ENCODE measurements at regions not wholly inside any gene's neighbourhood (a gene's known extent, or its start where the extent isn't known, plus 50 kb on each side); places are given as distances from the start of the nearest gene placed in this dataset.

- no peak for DNase-seq (ENCODE audit: low spot score)
- H3K27ac ChIP-seq (ENCODE audit: low read depth in 1 of 2, low read length in 2 of 2), result no peak overlapping the region
- H3K4me3 ChIP-seq (ENCODE audit: low read depth in 1 of 3, low read length in 3 of 3), result no peak overlapping the region
- no peaks in the 10 kb centered on the region for H3K36me3 ChIP-seq (ENCODE audit: control insufficient read depth in 4 of 4, insufficient read depth in 3 of 4, low read depth in 1 of 4, low read length in 3 of 4)
- H3K9me3 ChIP-seq (ENCODE audit: control insufficient read depth in 4 of 4, low read length in 3 of 4), result no peaks in the 10 kb centered on the region
- peaks cover 0 to 4% (median 0%) of the 10 kb centered on the region in 4 donors for H3K27me3 ChIP-seq (ENCODE audit: control insufficient read depth in 4 of 4, insufficient read depth in 4 of 4, low read length in 3 of 4)
- H3K4me1 ChIP-seq (ENCODE audit: control insufficient read depth in 4 of 4, insufficient read depth in 4 of 4, low read length in 3 of 4), result no peaks in the 10 kb centered on the region
- no peak overlapping the region for H3K9ac ChIP-seq (ENCODE audit: low read depth in 1 of 2, low read length in 2 of 2)
- 90% methylated on average over 3 of the region's 3 CpGs for WGBS
- TF ChIP-seq YY1 (IDR thresholded peaks at IDR 0.05) (no peak), RXRA (IDR thresholded peaks at IDR 0.05) (no peak)
These were observed 87.8 kb upstream of the SLCO3A1 start for GRCh38 chr15:91765660-91766059.

GRCh38 chr15:91769476-91769875, 84.0 kb upstream of the SLCO3A1 start:
- DNase-seq (ENCODE audit: low spot score), result no peak
- Histone ChIP-seq H3K27ac (ENCODE audit: low read depth in 1 of 2, low read length in 2 of 2) (no peak overlapping the region), H3K4me3 (ENCODE audit: low read depth in 1 of 3, low read length in 3 of 3) (no peak overlapping the region), H3K36me3 (ENCODE audit: control insufficient read depth in 4 of 4, insufficient read depth in 3 of 4, low read depth in 1 of 4, low read length in 3 of 4) (no peaks in the 10 kb centered on the region), H3K9ac (ENCODE audit: low read depth in 1 of 2, low read length in 2 of 2) (no peak overlapping the region), H3K4me1 (ENCODE audit: control insufficient read depth in 4 of 4, insufficient read depth in 4 of 4, low read length in 3 of 4) (no peaks in the 10 kb centered on the region), H3K27me3 (ENCODE audit: control insufficient read depth in 4 of 4, insufficient read depth in 4 of 4, low read length in 3 of 4) (peaks cover 0 to 4% (median 1%) of the 10 kb centered on the region in 4 donors), H3K9me3 (ENCODE audit: control insufficient read depth in 4 of 4, low read length in 3 of 4) (no peaks in the 10 kb centered on the region)
- TF ChIP-seq JUND (IDR thresholded peaks at IDR 0.05), result no peak
- no peak for TF ChIP-seq FOXA2 (IDR thresholded peaks at IDR 0.05)
- TF ChIP-seq, protein P1, sequence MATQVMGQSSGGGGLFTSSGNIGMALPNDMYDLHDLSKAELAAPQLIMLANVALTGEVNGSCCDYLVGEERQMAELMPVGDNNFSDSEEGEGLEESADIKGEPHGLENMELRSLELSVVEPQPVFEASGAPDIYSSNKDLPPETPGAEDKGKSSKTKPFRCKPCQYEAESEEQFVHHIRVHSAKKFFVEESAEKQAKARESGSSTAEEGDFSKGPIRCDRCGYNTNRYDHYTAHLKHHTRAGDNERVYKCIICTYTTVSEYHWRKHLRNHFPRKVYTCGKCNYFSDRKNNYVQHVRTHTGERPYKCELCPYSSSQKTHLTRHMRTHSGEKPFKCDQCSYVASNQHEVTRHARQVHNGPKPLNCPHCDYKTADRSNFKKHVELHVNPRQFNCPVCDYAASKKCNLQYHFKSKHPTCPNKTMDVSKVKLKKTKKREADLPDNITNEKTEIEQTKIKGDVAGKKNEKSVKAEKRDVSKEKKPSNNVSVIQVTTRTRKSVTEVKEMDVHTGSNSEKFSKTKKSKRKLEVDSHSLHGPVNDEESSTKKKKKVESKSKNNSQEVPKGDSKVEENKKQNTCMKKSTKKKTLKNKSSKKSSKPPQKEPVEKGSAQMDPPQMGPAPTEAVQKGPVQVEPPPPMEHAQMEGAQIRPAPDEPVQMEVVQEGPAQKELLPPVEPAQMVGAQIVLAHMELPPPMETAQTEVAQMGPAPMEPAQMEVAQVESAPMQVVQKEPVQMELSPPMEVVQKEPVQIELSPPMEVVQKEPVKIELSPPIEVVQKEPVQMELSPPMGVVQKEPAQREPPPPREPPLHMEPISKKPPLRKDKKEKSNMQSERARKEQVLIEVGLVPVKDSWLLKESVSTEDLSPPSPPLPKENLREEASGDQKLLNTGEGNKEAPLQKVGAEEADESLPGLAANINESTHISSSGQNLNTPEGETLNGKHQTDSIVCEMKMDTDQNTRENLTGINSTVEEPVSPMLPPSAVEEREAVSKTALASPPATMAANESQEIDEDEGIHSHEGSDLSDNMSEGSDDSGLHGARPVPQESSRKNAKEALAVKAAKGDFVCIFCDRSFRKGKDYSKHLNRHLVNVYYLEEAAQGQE (IDR thresholded peaks at IDR 0.05), result no peak
- TF ChIP-seq YY1 (IDR thresholded peaks at IDR 0.05), result no peak
- 71% methylated on average over 3 of the region's 3 CpGs for WGBS

- Histone ChIP-seq H3K4me1 (ENCODE audit: control insufficient read depth in 4 of 4, insufficient read depth in 4 of 4, low read length in 3 of 4) (no peaks in the 10 kb centered on the region), H3K4me3 (ENCODE audit: low read depth in 1 of 3, low read length in 3 of 3) (no peak overlapping the region), H3K9ac (ENCODE audit: low read depth in 1 of 2, low read length in 2 of 2) (no peak overlapping the region), H3K27me3 (ENCODE audit: control insufficient read depth in 4 of 4, insufficient read depth in 4 of 4, low read length in 3 of 4) (peaks cover 0 to 4% (median 1%) of the 10 kb centered on the region in 4 donors), H3K36me3 (ENCODE audit: control insufficient read depth in 4 of 4, insufficient read depth in 3 of 4, low read depth in 1 of 4, low read length in 3 of 4) (no peaks in the 10 kb centered on the region), H3K27ac (ENCODE audit: low read depth in 1 of 2, low read length in 2 of 2) (no peak overlapping the region), H3K9me3 (ENCODE audit: control insufficient read depth in 4 of 4, low read length in 3 of 4) (no peaks in the 10 kb centered on the region)
- no peak for DNase-seq (ENCODE audit: low spot score)
- no peak for TF ChIP-seq JUND (IDR thresholded peaks at IDR 0.05)
- TF ChIP-seq, protein P2, sequence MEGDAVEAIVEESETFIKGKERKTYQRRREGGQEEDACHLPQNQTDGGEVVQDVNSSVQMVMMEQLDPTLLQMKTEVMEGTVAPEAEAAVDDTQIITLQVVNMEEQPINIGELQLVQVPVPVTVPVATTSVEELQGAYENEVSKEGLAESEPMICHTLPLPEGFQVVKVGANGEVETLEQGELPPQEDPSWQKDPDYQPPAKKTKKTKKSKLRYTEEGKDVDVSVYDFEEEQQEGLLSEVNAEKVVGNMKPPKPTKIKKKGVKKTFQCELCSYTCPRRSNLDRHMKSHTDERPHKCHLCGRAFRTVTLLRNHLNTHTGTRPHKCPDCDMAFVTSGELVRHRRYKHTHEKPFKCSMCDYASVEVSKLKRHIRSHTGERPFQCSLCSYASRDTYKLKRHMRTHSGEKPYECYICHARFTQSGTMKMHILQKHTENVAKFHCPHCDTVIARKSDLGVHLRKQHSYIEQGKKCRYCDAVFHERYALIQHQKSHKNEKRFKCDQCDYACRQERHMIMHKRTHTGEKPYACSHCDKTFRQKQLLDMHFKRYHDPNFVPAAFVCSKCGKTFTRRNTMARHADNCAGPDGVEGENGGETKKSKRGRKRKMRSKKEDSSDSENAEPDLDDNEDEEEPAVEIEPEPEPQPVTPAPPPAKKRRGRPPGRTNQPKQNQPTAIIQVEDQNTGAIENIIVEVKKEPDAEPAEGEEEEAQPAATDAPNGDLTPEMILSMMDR (IDR thresholded peaks at IDR 0.05; ENCODE audit: low read depth, low read length, missing input control), result no peak
- TF ChIP-seq EGR1 (IDR thresholded peaks at IDR 0.05; ENCODE audit: low read depth in 2 of 2), result no peak
- TF ChIP-seq, protein P3, sequence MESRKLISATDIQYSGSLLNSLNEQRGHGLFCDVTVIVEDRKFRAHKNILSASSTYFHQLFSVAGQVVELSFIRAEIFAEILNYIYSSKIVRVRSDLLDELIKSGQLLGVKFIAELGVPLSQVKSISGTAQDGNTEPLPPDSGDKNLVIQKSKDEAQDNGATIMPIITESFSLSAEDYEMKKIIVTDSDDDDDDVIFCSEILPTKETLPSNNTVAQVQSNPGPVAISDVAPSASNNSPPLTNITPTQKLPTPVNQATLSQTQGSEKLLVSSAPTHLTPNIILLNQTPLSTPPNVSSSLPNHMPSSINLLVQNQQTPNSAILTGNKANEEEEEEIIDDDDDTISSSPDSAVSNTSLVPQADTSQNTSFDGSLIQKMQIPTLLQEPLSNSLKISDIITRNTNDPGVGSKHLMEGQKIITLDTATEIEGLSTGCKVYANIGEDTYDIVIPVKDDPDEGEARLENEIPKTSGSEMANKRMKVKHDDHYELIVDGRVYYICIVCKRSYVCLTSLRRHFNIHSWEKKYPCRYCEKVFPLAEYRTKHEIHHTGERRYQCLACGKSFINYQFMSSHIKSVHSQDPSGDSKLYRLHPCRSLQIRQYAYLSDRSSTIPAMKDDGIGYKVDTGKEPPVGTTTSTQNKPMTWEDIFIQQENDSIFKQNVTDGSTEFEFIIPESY (IDR thresholded peaks at IDR 0.05), result no peak
- no peak for TF ChIP-seq RAD21 (IDR thresholded peaks at IDR 0.05)
- TF ChIP-seq, protein P4, sequence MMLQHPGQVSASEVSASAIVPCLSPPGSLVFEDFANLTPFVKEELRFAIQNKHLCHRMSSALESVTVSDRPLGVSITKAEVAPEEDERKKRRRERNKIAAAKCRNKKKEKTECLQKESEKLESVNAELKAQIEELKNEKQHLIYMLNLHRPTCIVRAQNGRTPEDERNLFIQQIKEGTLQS (IDR thresholded peaks at IDR 0.05), result no peak
- TF ChIP-seq YY1 (IDR thresholded peaks at IDR 0.05), result no peak
- no peak for TF ChIP-seq HNF4A (conservative IDR thresholded peaks at IDR 0.05)
- no peak for TF ChIP-seq MAX (IDR thresholded peaks at IDR 0.05)
- TF ChIP-seq FOXA2 (IDR thresholded peaks at IDR 0.05), result no peak
- no peak for TF ChIP-seq TAF1 (conservative IDR thresholded peaks at IDR 0.05)
- WGBS, result 79% methylated on average over 8 of the region's 8 CpGs
These were observed 83.6 kb upstream of the SLCO3A1 start for GRCh38 chr15:91769894-91770293.
